Neural progenitor cell (in vitro differentiated cells): ENCODE measurements at regions not wholly inside any gene's neighbourhood (a gene's known extent, or its start where the extent isn't known, plus 50 kb on each side); places are given as distances from the start of the nearest gene placed in this dataset.

Source experiments
- EZH2 ChIP-seq: fragments of 200-600 bp; sonication (generic); IDR thresholded peaks from 2 replicates; pipeline ENCODE4 v1.6.1; 2017; ENCODE audit warnings: antibody characterized with exemption, mild to moderate bottlenecking, moderate library complexity
- TF ChIP-seq, protein P1 (sequence below): fragments of 200-600 bp; sonication (generic); IDR thresholded peaks from 2 replicates; pipeline ENCODE4 v1.5.1; 2017; ENCODE audit warnings: antibody characterized with exemption, mild to moderate bottlenecking

DNA sequence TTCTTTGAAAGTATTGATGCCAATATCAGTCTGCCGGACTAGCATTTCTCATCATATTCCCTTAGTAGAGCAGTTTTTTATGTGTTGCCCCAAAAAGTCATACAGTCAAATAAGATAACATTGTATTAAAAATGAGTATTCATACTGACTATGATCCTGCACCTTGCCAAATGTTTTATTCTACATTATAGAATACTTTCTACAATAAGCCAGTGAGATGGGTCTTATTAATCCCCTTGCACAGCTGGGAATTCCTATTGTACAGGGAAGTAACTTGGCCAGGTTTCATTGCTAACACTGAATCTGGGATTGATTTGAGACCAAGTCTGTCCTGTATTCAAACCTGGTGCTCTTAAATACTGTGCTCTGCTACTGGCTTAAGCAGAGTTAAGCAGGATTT lies 114.0 kb downstream of the KCTD12 start:
- TF ChIP-seq, protein P1, sequence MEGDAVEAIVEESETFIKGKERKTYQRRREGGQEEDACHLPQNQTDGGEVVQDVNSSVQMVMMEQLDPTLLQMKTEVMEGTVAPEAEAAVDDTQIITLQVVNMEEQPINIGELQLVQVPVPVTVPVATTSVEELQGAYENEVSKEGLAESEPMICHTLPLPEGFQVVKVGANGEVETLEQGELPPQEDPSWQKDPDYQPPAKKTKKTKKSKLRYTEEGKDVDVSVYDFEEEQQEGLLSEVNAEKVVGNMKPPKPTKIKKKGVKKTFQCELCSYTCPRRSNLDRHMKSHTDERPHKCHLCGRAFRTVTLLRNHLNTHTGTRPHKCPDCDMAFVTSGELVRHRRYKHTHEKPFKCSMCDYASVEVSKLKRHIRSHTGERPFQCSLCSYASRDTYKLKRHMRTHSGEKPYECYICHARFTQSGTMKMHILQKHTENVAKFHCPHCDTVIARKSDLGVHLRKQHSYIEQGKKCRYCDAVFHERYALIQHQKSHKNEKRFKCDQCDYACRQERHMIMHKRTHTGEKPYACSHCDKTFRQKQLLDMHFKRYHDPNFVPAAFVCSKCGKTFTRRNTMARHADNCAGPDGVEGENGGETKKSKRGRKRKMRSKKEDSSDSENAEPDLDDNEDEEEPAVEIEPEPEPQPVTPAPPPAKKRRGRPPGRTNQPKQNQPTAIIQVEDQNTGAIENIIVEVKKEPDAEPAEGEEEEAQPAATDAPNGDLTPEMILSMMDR, result no peak
- TF ChIP-seq EZH2, result no peak
